ENCODE measurements at regions not wholly inside any gene's neighbourhood (a gene's known extent, or its start where the extent isn't known, plus 50 kb on each side); places are given as distances from the start of the nearest gene placed in this dataset.

GRCh38 chr10:3271354-3272115 lies 99.0 kb upstream of the PITRM1 start (continued):
- TF ChIP-seq REST (IDR thresholded peaks at IDR 0.05; ENCODE audit: low read depth, low read length) (no peak), TEAD4 (IDR thresholded peaks at IDR 0.05; ENCODE audit: borderline replicate concordance, insufficient read depth) (no peak)

- Histone ChIP-seq H3K9me3 (no peaks in the 10 kb centered on the region), H4K20me1 (ENCODE audit: insufficient read depth) (no peaks in the 10 kb centered on the region), H3F3A (replicated peaks; ENCODE audit: insufficient read depth) (peaks cover 4% of the 10 kb centered on the region), H3K4me2 (no peak overlapping the region), H3K27me3 (ENCODE audit: insufficient read depth) (no peaks in the 10 kb centered on the region), H3K36me3 (replicated peaks in 1 of 2; ENCODE audit: control insufficient read depth in 1 of 2, insufficient read depth in 2 of 2, low read length in 1 of 2) (no peaks in the 10 kb centered on the region), H3K4me3 (ENCODE audit: low read depth in 2 of 2, low read length in 1 of 2) (no peak overlapping the region), H3K4me1 (ENCODE audit: control insufficient read depth in 1 of 2, insufficient read depth in 2 of 2, low read depth in 1 of 2, low read length in 1 of 2) (no peaks in the 10 kb centered on the region; a peak in 1 of 4 replicates), H3K9ac (no peak overlapping the region), H2AFZ (ENCODE audit: low read depth) (no peak overlapping the region), H3K79me2 (ENCODE audit: insufficient read depth) (no peaks in the 10 kb centered on the region), H3K9me2 (no peaks in the 10 kb centered on the region), H3K27ac (ENCODE audit: low read depth in 2 of 2, low read length in 1 of 2) (no peak overlapping the region)
- 93% methylated on average over 18 of the region's 18 CpGs for WGBS (ENCODE audit: low lambda C conversion rate)
- ChIA-PET CTCF (no interaction called here), POLR2A (no interaction called here)
- no peak for TF ChIP-seq NFIC (IDR thresholded peaks at IDR 0.05; ENCODE audit: borderline replicate concordance)
- TF ChIP-seq RAD21 (IDR thresholded peaks at IDR 0.05; ENCODE audit: low read length): no peak
- TF ChIP-seq PBX3 (IDR thresholded peaks at IDR 0.05): no peak
- no peak for TF ChIP-seq GABPA (IDR thresholded peaks at IDR 0.05; ENCODE audit: low read depth)
- TF ChIP-seq MEF2A (IDR thresholded peaks at IDR 0.05; ENCODE audit: borderline replicate concordance, low read depth): no peak
- no peak for DNase-seq
These were observed 98.2 kb upstream of the PITRM1 start for GRCh38 chr10:3270577-3271316.

GRCh38 chr10:3268025-3268424 lies 95.4 kb upstream of the PITRM1 start:
- CTCF ChIA-PET: interaction anchor here (0.9 to 1.4 kb wide), 6 partner anchors 15 to 1389 kb away, joined by 3 read pairs; no protein-coding TSS in a partner anchor
- 90% methylated on average over 6 of the region's 6 CpGs for WGBS (ENCODE audit: low lambda C conversion rate)

More at GRCh38 chr10:3268025-3268424, 95.4 kb upstream of the PITRM1 start:
- no peak for TF ChIP-seq FOXM1 (IDR thresholded peaks at IDR 0.05; ENCODE audit: low read depth)
- H3K79me2 ChIP-seq (ENCODE audit: insufficient read depth): no peaks in the 10 kb centered on the region
- DNase-seq: no peak
- H3K9me3 ChIP-seq: no peaks in the 10 kb centered on the region
- no peaks in the 10 kb centered on the region for H3K27me3 ChIP-seq (ENCODE audit: insufficient read depth)
- H3K4me1 ChIP-seq (ENCODE audit: control insufficient read depth in 1 of 2, insufficient read depth in 2 of 2, low read depth in 1 of 2, low read length in 1 of 2): peaks cover 0 to 3% of the 10 kb centered on the region in 2 experiments; a peak in 1 of 4 replicates
- no peak overlapping the region for H3K4me3 ChIP-seq (ENCODE audit: low read depth in 2 of 2, low read length in 1 of 2)
- H3K4me2 ChIP-seq: no peak overlapping the region
- H3K36me3 ChIP-seq (replicated peaks in 1 of 2; ENCODE audit: control insufficient read depth in 1 of 2, insufficient read depth in 2 of 2, low read length in 1 of 2): no peaks in the 10 kb centered on the region
- H3K27ac ChIP-seq (ENCODE audit: low read depth in 2 of 2, low read length in 1 of 2): no peak overlapping the region
- peaks cover 4% of the 10 kb centered on the region for H3F3A ChIP-seq (replicated peaks; ENCODE audit: insufficient read depth)
- H3K9me2 ChIP-seq: no peaks in the 10 kb centered on the region
- POLR2A ChIA-PET: no interaction called here
- no peak overlapping the region for H3K9ac ChIP-seq
- no peaks in the 10 kb centered on the region for H4K20me1 ChIP-seq (ENCODE audit: insufficient read depth)
- no peak overlapping the region for H2AFZ ChIP-seq (ENCODE audit: low read depth)

Data from SK-N-SH (cell line).